A549 (cell line): ENCODE measurements at regions not wholly inside any gene's neighbourhood (a gene's known extent, or its start where the extent isn't known, plus 50 kb on each side); places are given as distances from the start of the nearest gene placed in this dataset.

ENCODE experiments used
- CTCF ChIP-seq: fragments of >200 bp; sonication (Bioruptor Twin); formaldehyde crosslinking; IDR thresholded peaks from 3 replicates; pipeline ENCODE4 v1.5.1; 2016
- POLR2A ChIP-seq: IDR thresholded peaks from 2 replicates; pipeline ENCODE4 v1.6.1; 2012; ENCODE audit warnings: mild to moderate bottlenecking, low read length
- REST ChIP-seq: fragments of 200-600 bp; sonication (generic); IDR thresholded peaks from 2 replicates; pipeline ENCODE4 v1.6.1; 2016; ENCODE audit warnings: antibody characterized with exemption, mild to moderate bottlenecking, moderate library complexity
- SMC3 ChIP-seq: fragments of >200 bp; sonication (Bioruptor Twin); formaldehyde crosslinking; IDR thresholded peaks from 3 replicates; pipeline ENCODE4 v1.6.1; 2018; ENCODE audit warnings: inconsistent platforms

GRCh38 chr14:89657014-89657413, 240.0 kb upstream of the FOXN3 start:
- TF ChIP-seq CTCF, result no peak
- TF ChIP-seq SMC3, result no peak
- TF ChIP-seq POLR2A, result no peak
- no peak for TF ChIP-seq REST
